GM12872 (cell line): ENCODE measurements at regions not wholly inside any gene's neighbourhood (a gene's known extent, or its start where the extent isn't known, plus 50 kb on each side); places are given as distances from the start of the nearest gene placed in this dataset.

Source experiments
- TF ChIP-seq, protein P1 (sequence below): IDR thresholded peaks from 3 replicates; pipeline ENCODE4 v1.5.1; 2011; ENCODE audit warnings: low read depth, mild to moderate bottlenecking, low read length, moderate library complexity; ENCODE audit not compliant: insufficient read depth

DNA sequence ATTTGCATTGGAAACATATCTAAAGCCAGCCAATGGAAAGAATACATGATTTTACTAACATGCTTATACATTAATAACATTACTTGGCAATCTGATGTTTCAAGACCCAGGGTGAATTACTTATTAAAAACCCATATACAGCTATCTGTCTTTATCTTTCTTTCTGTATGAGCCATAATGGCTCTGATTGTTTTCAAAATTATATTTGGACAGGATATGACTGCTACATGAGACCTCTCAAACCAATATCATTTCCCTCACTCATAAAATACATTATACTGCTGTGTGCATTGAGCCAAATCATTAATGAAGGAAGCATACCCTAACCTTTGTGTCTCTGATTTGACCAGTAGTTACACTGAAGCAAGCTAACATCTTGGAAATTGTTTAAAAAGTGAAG lies 205.9 kb upstream of the DPYD start:
- TF ChIP-seq, protein P1, sequence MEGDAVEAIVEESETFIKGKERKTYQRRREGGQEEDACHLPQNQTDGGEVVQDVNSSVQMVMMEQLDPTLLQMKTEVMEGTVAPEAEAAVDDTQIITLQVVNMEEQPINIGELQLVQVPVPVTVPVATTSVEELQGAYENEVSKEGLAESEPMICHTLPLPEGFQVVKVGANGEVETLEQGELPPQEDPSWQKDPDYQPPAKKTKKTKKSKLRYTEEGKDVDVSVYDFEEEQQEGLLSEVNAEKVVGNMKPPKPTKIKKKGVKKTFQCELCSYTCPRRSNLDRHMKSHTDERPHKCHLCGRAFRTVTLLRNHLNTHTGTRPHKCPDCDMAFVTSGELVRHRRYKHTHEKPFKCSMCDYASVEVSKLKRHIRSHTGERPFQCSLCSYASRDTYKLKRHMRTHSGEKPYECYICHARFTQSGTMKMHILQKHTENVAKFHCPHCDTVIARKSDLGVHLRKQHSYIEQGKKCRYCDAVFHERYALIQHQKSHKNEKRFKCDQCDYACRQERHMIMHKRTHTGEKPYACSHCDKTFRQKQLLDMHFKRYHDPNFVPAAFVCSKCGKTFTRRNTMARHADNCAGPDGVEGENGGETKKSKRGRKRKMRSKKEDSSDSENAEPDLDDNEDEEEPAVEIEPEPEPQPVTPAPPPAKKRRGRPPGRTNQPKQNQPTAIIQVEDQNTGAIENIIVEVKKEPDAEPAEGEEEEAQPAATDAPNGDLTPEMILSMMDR: no peak

DNA sequence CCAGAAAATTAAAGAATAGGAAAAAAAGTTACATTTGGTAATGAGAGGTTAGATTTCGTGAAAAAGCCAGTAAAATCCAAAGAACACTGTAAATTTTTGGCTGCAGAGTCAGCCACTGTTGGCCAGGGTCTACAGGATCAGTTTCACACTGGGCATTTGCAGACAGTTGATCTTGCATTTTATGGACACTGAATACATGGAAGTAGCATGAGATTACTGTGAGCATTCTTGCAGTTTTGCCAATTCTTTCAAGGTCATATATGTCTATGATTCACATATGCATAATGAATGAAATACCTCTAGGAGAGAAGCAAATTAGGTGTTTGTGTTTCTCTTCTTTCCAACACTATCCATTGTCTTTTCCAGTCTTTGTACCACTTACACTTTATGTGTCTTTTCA lies 200.8 kb upstream of the DPYD start:
- TF ChIP-seq, protein P1: no peak

DNA sequence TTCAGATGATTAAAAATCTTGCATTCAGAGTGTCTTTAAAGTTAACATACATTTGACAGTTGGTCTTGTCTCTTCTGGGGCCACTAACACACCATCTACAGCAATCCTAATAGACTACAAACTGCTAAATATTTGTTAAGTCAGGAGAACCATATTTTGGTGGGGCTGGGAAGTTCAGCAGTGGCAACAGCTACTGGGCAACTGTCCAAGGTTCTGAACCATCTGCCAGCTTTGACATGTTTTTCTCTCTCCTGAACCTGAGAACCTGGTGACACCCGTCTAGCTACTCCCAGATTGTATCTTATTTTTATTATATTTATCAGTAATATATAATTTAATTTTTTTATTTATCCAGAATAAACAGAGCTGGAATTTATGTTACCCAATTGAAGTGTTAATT lies 199.0 kb upstream of the DPYD start:
- TF ChIP-seq, protein P1: no peak

DNA sequence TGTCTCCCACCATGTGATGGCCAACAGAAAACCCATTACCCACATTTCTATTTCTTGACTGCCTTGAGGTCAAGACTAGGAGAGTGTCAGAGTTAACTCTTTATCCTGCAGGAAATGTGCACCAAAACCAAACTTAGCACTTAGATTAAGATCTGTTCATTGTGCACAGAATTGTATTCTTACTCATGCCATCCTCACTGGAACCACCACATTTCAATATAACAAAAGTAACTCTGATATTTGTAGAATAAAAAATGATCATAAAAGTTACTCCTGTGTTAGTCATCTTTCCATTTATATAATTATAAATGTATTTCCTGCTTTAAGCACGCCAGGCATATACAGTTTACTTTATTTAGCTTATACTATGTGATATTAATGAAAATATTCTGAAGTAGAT lies 193.0 kb upstream of the DPYD start:
- TF ChIP-seq, protein P1: no peak

DNA sequence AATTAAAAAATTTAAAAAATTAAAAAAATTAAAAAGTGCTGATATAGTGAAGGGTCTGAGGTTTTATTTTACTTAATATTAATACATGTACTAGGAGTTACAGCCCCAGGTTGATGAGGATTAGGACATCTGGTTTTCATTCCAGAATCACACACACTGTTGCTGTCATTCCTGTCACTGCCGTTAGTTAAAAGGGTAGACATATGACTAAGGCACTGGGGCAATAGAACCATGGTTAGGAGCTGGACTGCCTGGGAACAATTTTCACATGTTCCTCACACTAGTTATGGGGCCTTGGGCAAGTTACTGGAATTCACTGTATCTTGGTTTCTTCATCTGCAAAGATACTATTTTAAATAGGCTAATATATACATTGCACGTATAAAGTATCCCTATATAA lies 191.8 kb upstream of the DPYD start:
- TF ChIP-seq, protein P1: no peak

DNA sequence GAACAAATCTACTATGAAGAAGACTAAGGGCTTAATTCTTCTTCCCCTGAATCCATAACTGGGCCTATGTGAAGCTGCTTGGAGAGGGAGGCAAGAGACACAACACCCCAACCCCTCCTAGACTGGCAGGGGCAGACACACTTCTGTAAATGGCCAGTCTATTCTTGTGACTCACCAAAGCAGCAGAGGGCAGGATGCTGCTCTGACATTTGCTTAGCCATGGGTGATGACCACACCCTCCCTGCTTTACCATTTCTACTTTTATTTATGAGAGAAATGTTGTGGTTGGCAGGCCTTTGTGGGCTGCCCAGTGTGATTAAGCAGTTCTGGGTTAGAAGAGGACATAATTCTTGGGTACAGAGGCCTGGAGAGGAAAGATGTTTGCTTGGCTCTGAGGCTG lies 189.8 kb upstream of the DPYD start:
- TF ChIP-seq, protein P1: no peak

DNA sequence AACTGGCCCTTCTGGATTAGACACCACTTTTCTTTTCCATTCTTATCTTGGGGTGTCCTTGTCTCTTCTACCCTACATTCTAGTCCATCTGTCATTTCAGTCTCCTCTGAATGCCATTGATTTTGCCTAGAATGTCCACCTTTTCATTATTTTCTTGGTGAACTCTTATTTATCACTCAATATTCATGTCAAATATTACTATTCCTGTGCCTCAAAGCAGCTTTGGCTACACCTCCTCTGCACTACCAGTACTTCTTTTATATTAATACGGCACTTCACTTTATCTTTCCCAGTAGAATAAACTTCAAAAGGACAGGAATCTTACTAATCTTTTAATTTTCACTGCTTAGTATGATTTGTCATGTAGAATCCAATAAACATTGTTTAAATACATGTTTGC lies 186.4 kb upstream of the DPYD start:
- TF ChIP-seq, protein P1: no peak

DNA sequence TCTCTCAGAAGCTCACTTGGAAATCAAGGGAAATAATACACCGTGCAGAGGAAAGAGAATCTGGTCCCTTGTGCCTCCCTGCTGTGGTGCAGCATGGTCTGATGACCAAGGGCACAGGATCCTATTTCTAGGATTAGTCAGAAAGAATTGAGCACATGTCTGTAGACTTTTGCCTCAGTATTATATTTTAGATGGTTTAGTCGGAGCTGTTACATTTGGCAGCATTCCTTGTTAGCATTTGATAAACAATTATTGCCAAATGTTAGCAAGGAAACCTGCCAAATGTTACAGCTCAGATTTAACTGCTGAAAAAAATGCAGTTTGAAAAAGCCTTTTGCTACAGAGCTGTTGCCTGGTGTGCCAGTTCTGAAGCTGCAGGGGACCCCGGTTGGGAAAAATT lies 183.5 kb upstream of the DPYD start:
- TF ChIP-seq, protein P1: no peak
